ENCODE measurements at regions not wholly inside any gene's neighbourhood (a gene's known extent, or its start where the extent isn't known, plus 50 kb on each side); places are given as distances from the start of the nearest gene placed in this dataset.
"Not testable (repeated sequence)": the region's sequence is repeated elsewhere in the genome, so short reads cannot be mapped to it uniquely, and the experiment has no call there.

- not testable (repeated sequence) for DNase-seq (ENCODE audit: low spot score)
Measured at GRCh38 chr2:95654897-95655296, 63.1 kb downstream of the TRIM43 start.

- DNase-seq (ENCODE audit: low spot score), result not testable (repeated sequence)
Measured at GRCh38 chr2:95656553-95656952, 64.8 kb downstream of the TRIM43 start.

GRCh38 chr2:95657937-95658336, 66.1 kb downstream of the TRIM43 start:
- not testable (repeated sequence) for DNase-seq (ENCODE audit: low spot score)

- DNase-seq (ENCODE audit: low spot score), result not testable (repeated sequence)
Measured at GRCh38 chr2:95660766-95661562, 69.2 kb downstream of the TRIM43 start.

- not testable (repeated sequence) for DNase-seq (ENCODE audit: low spot score)
Measured at GRCh38 chr2:95663471-95664441, 72.0 kb downstream of the TRIM43 start.

GRCh38 chr2:95666636-95667035, 74.8 kb downstream of the TRIM43 start:
- not testable (repeated sequence) for DNase-seq (ENCODE audit: low spot score)

GRCh38 chr2:95667480-95667879, 75.7 kb downstream of the TRIM43 start:
- no peak for DNase-seq (ENCODE audit: low spot score)

- DNase-seq (ENCODE audit: low spot score), result not testable (repeated sequence)
Measured at GRCh38 chr2:95668934-95669333, 77.1 kb downstream of the TRIM43 start.

GRCh38 chr2:95669441-95669991, 77.7 kb downstream of the TRIM43 start:
- no peak for DNase-seq (ENCODE audit: low spot score)

- DNase-seq (ENCODE audit: low spot score), result no peak
Measured at GRCh38 chr2:95670167-95670566, 78.4 kb downstream of the TRIM43 start.

- no peak for DNase-seq (ENCODE audit: low spot score)
Measured at GRCh38 chr2:95670686-95671085, 78.9 kb downstream of the TRIM43 start.

GRCh38 chr2:95671171-95671570, 79.4 kb downstream of the TRIM43 start:
- not testable (repeated sequence) for DNase-seq (ENCODE audit: low spot score)

GRCh38 chr2:95671992-95672391, 80.2 kb downstream of the TRIM43 start:
- DNase-seq (ENCODE audit: low spot score), result not testable (repeated sequence)

- DNase-seq (ENCODE audit: low spot score), result not testable (repeated sequence)
Measured at GRCh38 chr2:95672500-95672899, 80.7 kb downstream of the TRIM43 start.

- DNase-seq (ENCODE audit: low spot score), result no peak
Measured at GRCh38 chr2:95674186-95674585, 82.4 kb downstream of the TRIM43 start.

GRCh38 chr2:95676573-95676972, 84.8 kb downstream of the TRIM43 start:
- not testable (repeated sequence) for DNase-seq (ENCODE audit: low spot score)

- DNase-seq (ENCODE audit: low spot score), result no peak
Measured at GRCh38 chr2:95677346-95677745, 85.5 kb downstream of the TRIM43 start.

- DNase-seq (ENCODE audit: low spot score), result not testable (repeated sequence)
Measured at GRCh38 chr2:95677833-95678232, 86.0 kb downstream of the TRIM43 start.

- not testable (repeated sequence) for DNase-seq (ENCODE audit: low spot score)
Measured at GRCh38 chr2:95681158-95681557, 89.4 kb downstream of the TRIM43 start.

GRCh38 chr2:95681589-95682081, 89.8 kb downstream of the TRIM43 start:
- DNase-seq (ENCODE audit: low spot score), result not testable (repeated sequence)

GRCh38 chr2:95682889-95683517, 91.2 kb downstream of the TRIM43 start:
- DNase-seq (ENCODE audit: low spot score), result not testable (repeated sequence)

- no peak for DNase-seq (ENCODE audit: low spot score)
Measured at GRCh38 chr2:95685513-95685912, 93.7 kb downstream of the TRIM43 start.
